22Rv1 (cell line): ENCODE measurements at regions not wholly inside any gene's neighbourhood (a gene's known extent, or its start where the extent isn't known, plus 50 kb on each side); places are given as distances from the start of the nearest gene placed in this dataset.

ENCODE experiments used
- ZFX ChIP-seq: fragments of 450-650 bp; IDR thresholded peaks from 2 replicates; pipeline ENCODE4 v1.6.1; 2017; ENCODE audit warnings: antibody characterized with exemption, borderline replicate concordance
- TF ChIP-seq, protein P1 (sequence below): fragments of 450-650 bp; IDR thresholded peaks from 2 replicates; pipeline ENCODE4 v1.5.1; 2017; ENCODE audit warnings: mild to moderate bottlenecking

DNA sequence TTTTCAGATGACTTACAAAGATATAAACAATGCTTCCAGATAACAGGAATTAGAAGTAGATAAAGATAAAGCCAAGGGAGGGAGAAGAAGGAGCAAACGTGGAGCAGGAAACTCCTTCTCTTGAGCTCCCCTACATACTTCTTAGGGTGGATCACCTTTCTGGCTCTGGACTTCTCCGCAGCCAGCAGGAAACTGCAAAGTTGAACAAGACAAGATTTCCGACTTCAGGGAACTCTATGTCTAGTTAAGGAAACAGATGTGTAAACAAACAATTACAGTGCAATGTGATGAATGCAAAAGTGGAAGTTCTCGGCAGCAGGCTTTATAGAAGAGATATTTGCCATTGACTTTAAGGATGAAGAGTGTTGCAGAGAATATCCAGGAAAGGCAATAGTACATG, 134.0 kb upstream of the MARCKS start:
- TF ChIP-seq, protein P1, sequence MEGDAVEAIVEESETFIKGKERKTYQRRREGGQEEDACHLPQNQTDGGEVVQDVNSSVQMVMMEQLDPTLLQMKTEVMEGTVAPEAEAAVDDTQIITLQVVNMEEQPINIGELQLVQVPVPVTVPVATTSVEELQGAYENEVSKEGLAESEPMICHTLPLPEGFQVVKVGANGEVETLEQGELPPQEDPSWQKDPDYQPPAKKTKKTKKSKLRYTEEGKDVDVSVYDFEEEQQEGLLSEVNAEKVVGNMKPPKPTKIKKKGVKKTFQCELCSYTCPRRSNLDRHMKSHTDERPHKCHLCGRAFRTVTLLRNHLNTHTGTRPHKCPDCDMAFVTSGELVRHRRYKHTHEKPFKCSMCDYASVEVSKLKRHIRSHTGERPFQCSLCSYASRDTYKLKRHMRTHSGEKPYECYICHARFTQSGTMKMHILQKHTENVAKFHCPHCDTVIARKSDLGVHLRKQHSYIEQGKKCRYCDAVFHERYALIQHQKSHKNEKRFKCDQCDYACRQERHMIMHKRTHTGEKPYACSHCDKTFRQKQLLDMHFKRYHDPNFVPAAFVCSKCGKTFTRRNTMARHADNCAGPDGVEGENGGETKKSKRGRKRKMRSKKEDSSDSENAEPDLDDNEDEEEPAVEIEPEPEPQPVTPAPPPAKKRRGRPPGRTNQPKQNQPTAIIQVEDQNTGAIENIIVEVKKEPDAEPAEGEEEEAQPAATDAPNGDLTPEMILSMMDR = no peak
- no peak for TF ChIP-seq ZFX
